ENCODE measurements at regions not wholly inside any gene's neighbourhood (a gene's known extent, or its start where the extent isn't known, plus 50 kb on each side); places are given as distances from the start of the nearest gene placed in this dataset.

- no peak for TF ChIP-seq E2F4 (IDR thresholded peaks at IDR 0.05; ENCODE audit: low read depth, low read length)
- 0 out of 2 replicates have a peak, but pooled peaks have one; percentile 14 for TF ChIP-seq PKNOX1 (IDR thresholded peaks at IDR 0.05)
- TF ChIP-seq SKIL (IDR thresholded peaks at IDR 0.05; ENCODE audit: low read depth, poor library complexity, severe bottlenecking): peak; percentile 20
- no peak for TF ChIP-seq ZZZ3 (IDR thresholded peaks at IDR 0.05; ENCODE audit: control insufficient read depth, insufficient read length, low read depth)
- no peak for TF ChIP-seq ZNF274 (IDR thresholded peaks at IDR 0.05; ENCODE audit: insufficient read depth, insufficient read length)
- TF ChIP-seq MTA3 (IDR thresholded peaks at IDR 0.05; ENCODE audit: borderline replicate concordance, low read length): no peak
- TF ChIP-seq YBX1 (IDR thresholded peaks at IDR 0.05): no peak
- no peak for TF ChIP-seq ZNF207 (IDR thresholded peaks at IDR 0.05; ENCODE audit: borderline replicate concordance)
- no peak for TF ChIP-seq CHD4 (IDR thresholded peaks at IDR 0.05)
- peak; percentile 51; the same call in 1 of the 2 replicates for TF ChIP-seq RELB (IDR thresholded peaks at IDR 0.05; ENCODE audit: low read depth)
- TF ChIP-seq ZBTB40 (IDR thresholded peaks at IDR 0.05; ENCODE audit: borderline replicate concordance): 0 out of 2 replicates have a peak, but pooled peaks have one; percentile 30
- TF ChIP-seq ZNF622 (IDR thresholded peaks at IDR 0.05): no peak
- TF ChIP-seq RB1 (IDR thresholded peaks at IDR 0.05; ENCODE audit: borderline replicate concordance): 0 out of 2 replicates have a peak, but pooled peaks have one; percentile 40
- TF ChIP-seq NFYA (IDR thresholded peaks at IDR 0.05; ENCODE audit: borderline replicate concordance, low read depth, low read length): no peak
- peak; percentile 85 for TF ChIP-seq DPF2 (IDR thresholded peaks at IDR 0.05)
- TF ChIP-seq STAT3 (IDR thresholded peaks at IDR 0.05; ENCODE audit: low read depth, low read length): no peak
- TF ChIP-seq BMI1 (IDR thresholded peaks at IDR 0.05; ENCODE audit: borderline replicate concordance): no peak; the same call in 1 of the 2 replicates
- TF ChIP-seq IRF5 (IDR thresholded peaks at IDR 0.05; ENCODE audit: borderline replicate concordance): no peak
Observed at GRCh38 chr3:44058022-44058867, 183.4 kb upstream of the TOPAZ1 start (continued).
